ENCODE measurements at regions not wholly inside any gene's neighbourhood (a gene's known extent, or its start where the extent isn't known, plus 50 kb on each side); places are given as distances from the start of the nearest gene placed in this dataset.

DNA sequence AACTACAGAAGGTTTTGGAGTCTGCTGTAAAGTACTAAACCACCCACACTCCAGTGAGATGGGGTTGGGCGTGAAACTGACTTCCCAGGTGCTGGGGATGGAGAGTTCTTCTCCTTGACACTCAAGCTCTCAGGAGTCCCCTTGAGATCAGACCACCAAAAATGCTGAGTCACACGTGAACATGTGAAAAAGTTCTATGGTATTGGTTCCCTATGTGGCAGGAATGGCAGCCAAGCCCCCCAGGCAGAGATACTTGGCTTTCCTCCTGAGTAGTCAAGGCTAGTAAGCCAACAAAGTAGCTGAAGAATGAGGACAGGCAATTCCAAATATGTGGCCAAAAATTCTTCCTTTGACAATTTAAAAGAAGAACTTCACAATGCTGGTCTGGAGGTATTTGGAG lies 222.0 kb upstream of the ADAMTS3 start:
- Histone ChIP-seq H3K4me1 (ENCODE audit: control insufficient read depth, low read length) (no peaks in the 10 kb centered on the region), H3K79me2 (ENCODE audit: control insufficient read depth, low read length) (no peaks in the 10 kb centered on the region), H3K4me2 (ENCODE audit: low read length) (no peak overlapping the region), H3K9me3 (ENCODE audit: control insufficient read depth, insufficient read depth, low read length) (no peaks in the 10 kb centered on the region), H3F3A (ENCODE audit: control insufficient read depth, insufficient read depth) (no peaks in the 10 kb centered on the region), H3K9me2 (replicated peaks; ENCODE audit: control insufficient read depth, low read length) (no peaks in the 10 kb centered on the region), H4K20me1 (ENCODE audit: control insufficient read depth, insufficient read depth, low read depth, low read length) (no peaks in the 10 kb centered on the region), H3K36me3 (ENCODE audit: control insufficient read depth, low read length) (no peaks in the 10 kb centered on the region), H3K4me3 (ENCODE audit: low read length) (no peak overlapping the region), H3K27me3 (ENCODE audit: control insufficient read depth, low read length) (no peaks in the 10 kb centered on the region), H3K27ac (ENCODE audit: low read depth, low read length) (no peak overlapping the region)
- TF ChIP-seq, protein P1, sequence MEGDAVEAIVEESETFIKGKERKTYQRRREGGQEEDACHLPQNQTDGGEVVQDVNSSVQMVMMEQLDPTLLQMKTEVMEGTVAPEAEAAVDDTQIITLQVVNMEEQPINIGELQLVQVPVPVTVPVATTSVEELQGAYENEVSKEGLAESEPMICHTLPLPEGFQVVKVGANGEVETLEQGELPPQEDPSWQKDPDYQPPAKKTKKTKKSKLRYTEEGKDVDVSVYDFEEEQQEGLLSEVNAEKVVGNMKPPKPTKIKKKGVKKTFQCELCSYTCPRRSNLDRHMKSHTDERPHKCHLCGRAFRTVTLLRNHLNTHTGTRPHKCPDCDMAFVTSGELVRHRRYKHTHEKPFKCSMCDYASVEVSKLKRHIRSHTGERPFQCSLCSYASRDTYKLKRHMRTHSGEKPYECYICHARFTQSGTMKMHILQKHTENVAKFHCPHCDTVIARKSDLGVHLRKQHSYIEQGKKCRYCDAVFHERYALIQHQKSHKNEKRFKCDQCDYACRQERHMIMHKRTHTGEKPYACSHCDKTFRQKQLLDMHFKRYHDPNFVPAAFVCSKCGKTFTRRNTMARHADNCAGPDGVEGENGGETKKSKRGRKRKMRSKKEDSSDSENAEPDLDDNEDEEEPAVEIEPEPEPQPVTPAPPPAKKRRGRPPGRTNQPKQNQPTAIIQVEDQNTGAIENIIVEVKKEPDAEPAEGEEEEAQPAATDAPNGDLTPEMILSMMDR (IDR thresholded peaks at IDR 0.05; ENCODE audit: low read depth, low read length, poor library complexity, severe bottlenecking), result no peak
- TF ChIP-seq EZH2phosphoT487 (IDR thresholded peaks at IDR 0.05; ENCODE audit: borderline replicate concordance, low read length), result no peak

DNA sequence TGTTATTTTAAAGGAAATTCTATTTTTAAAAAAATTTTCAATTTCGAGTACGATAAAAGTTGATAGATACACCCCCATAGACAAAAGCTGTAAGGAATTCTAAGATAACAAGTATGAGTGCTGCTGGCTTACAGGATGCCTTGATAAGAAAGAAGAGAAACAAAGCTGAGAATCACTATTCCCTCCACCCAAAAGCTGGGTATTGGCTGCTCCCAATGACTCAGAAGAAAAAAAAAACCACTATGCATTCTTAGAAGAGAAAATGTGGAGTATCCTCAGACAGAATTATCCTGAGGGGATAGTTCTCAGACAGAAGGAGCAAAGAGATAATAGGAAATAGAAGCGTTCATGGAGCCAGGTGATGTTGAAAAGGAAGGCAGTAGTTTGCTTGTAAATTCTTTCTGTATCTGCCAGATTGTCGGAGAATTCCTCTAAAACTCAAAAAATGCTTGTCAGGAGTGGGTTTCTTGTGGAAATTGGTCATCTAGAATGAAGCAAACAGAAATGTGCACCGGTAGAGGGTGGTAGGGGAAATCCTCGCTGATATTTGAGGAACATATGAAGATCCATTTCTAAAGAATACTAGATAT lies 217.5 kb upstream of the ADAMTS3 start:
- Histone ChIP-seq H4K20me1 (ENCODE audit: control insufficient read depth, insufficient read depth, low read depth, low read length) (no peaks in the 10 kb centered on the region), H3K27ac (ENCODE audit: low read depth, low read length) (no peak overlapping the region), H3K79me2 (ENCODE audit: control insufficient read depth, low read length) (no peaks in the 10 kb centered on the region), H3K4me1 (ENCODE audit: control insufficient read depth, low read length) (no peaks in the 10 kb centered on the region), H3K9me2 (replicated peaks; ENCODE audit: control insufficient read depth, low read length) (no peaks in the 10 kb centered on the region), H3K36me3 (ENCODE audit: control insufficient read depth, low read length) (no peaks in the 10 kb centered on the region), H3K4me2 (ENCODE audit: low read length) (no peak overlapping the region), H3F3A (ENCODE audit: control insufficient read depth, insufficient read depth) (no peaks in the 10 kb centered on the region), H3K4me3 (ENCODE audit: low read length) (no peak overlapping the region), H3K9me3 (ENCODE audit: control insufficient read depth, insufficient read depth, low read length) (no peaks in the 10 kb centered on the region), H3K27me3 (ENCODE audit: control insufficient read depth, low read length) (no peaks in the 10 kb centered on the region)
- no peak for TF ChIP-seq EZH2phosphoT487 (IDR thresholded peaks at IDR 0.05; ENCODE audit: borderline replicate concordance, low read length)
- TF ChIP-seq, protein P1 (IDR thresholded peaks at IDR 0.05; ENCODE audit: low read depth, low read length, poor library complexity, severe bottlenecking), result no peak

DNA sequence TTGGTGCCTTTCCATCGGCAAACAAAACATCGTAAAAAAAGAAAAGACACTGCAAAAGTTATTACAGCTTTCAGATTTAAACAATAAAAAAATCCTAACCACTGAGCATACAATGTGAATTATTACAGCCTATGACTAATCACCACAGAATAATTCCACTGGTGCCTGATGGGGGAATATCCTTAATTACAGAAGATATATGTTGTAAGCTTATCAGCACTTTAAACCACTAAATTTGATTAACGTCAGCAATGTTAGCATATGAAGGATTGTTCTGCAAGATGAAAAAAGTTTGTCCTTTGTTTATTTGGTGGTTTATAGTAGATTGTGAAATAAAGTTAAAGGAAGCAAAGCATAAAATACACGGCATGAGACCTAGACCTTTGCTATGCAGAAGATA lies 210.2 kb upstream of the ADAMTS3 start:
- Histone ChIP-seq H3F3A (ENCODE audit: control insufficient read depth, insufficient read depth) (no peaks in the 10 kb centered on the region), H3K4me2 (ENCODE audit: low read length) (no peak overlapping the region), H3K36me3 (ENCODE audit: control insufficient read depth, low read length) (no peaks in the 10 kb centered on the region), H3K79me2 (ENCODE audit: control insufficient read depth, low read length) (no peaks in the 10 kb centered on the region), H3K4me3 (ENCODE audit: low read length) (no peak overlapping the region), H4K20me1 (ENCODE audit: control insufficient read depth, insufficient read depth, low read depth, low read length) (no peaks in the 10 kb centered on the region), H3K9me3 (ENCODE audit: control insufficient read depth, insufficient read depth, low read length) (no peaks in the 10 kb centered on the region), H3K27ac (ENCODE audit: low read depth, low read length) (no peak overlapping the region), H3K9me2 (replicated peaks; ENCODE audit: control insufficient read depth, low read length) (no peaks in the 10 kb centered on the region), H3K27me3 (ENCODE audit: control insufficient read depth, low read length) (no peaks in the 10 kb centered on the region), H3K4me1 (ENCODE audit: control insufficient read depth, low read length) (no peaks in the 10 kb centered on the region)
- TF ChIP-seq, protein P1 (IDR thresholded peaks at IDR 0.05; ENCODE audit: low read depth, low read length, poor library complexity, severe bottlenecking), result no peak
- TF ChIP-seq EZH2phosphoT487 (IDR thresholded peaks at IDR 0.05; ENCODE audit: borderline replicate concordance, low read length), result no peak
